DMS79 treated with DMSO at 0.1 percent for 48 hours (cell line): ENCODE measurements at regions not wholly inside any gene's neighbourhood (a gene's known extent, or its start where the extent isn't known, plus 50 kb on each side); places are given as distances from the start of the nearest gene placed in this dataset.
"Not testable (repeated sequence)": the region's sequence is repeated elsewhere in the genome, so short reads cannot be mapped to it uniquely, and the experiment has no call there.

Experiments used
- DNase-seq: peaks from one replicate; lab custom pipeline; 2025; lab: John Stamatoyannopoulos, UW

DNA sequence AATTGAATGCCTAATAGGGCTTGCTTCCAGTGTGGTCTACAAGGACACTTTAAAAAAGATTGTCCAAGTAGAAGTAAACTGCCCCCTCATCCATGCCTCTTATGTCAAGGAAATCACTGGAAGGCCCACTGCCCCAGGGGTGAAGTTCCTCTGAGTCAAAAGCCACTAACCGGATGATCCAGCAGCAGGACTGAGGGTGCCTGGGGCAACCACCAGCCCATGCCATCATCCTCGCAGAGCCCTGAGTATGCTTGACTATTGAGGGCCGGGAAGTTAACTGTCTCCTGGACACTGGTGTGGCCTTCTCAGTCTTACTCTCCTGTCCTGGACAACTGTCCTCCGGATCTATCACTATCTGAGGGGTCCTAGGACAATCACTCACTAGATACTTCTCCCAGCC lies 411.5 kb downstream of the TENT5A start:
- no peak for DNase-seq

DNA sequence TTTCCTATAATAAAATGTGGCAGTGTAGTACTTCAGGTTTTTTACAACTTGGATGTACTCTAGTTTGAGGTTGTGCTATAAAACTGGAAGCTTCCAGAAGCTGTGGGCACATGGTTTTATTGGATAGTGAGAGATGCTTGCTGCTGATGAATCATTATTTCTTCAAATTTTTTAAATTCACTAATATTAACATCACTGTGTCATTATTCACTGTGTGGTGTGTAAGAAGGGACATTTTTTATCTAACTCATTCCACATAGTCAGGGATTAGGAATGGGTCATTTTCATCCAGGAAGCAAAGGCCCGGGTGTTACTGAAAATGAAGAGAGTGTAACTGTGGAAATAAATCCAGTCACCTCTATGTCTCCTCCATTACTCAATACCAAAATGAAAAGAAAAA lies 421.0 kb downstream of the TENT5A start:
- DNase-seq = no peak

GRCh38 chr6:81328700-81329099 lies 423.8 kb downstream of the TENT5A start:
- no peak for DNase-seq

DNA sequence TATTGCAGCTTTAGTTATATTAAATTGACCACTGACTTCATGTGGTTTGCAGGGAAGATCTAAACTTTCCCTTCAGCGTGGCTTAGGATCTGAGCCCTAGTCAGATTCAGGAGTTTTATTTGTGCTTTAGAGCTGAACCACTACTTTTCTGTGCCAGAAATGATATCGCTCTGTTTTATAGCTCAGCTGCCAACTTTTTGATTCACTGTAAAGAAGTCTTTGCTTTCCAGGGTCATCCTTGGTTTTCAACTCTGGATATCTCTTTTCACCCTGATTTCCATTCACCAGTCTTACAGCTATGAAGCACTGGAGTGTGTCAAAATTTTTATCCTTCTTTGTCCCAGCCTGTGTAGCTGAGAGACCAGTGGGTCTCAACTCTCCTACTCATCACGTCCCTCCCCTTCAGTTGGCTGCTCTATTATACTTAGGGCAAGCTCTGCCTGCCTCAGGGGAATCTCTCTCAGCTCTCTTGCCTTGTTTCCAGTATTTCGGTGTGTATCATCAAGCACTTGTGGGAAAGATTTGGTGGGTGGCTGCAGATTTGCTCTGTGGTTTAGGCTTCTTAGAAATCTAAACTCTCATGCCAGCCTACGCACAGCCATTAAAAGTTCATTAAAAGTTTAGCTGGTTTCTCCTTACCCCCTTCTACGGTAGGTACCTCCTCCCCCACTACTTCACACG lies 425.5 kb downstream of the TENT5A start:
- DNase-seq = no peak

DNA sequence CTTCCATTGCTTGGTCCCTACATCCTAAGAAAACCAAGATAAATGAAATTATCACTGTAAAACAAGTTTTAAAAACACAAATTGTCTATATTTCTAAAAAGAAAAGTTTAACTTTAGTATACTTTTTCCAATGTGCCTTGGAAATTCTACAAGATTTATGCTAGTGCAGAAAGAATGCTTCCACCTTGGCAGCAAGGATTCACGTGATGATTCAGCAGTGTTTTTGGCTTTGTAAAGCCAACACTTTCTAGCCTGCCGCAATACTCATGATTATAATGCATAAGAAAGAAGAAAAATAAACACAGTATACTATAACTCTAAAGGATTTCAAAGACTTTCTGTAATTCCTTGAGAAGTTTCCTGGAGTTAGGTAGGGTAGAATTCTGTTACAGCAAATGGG lies 442.7 kb downstream of the TENT5A start:
- DNase-seq = no peak

DNA sequence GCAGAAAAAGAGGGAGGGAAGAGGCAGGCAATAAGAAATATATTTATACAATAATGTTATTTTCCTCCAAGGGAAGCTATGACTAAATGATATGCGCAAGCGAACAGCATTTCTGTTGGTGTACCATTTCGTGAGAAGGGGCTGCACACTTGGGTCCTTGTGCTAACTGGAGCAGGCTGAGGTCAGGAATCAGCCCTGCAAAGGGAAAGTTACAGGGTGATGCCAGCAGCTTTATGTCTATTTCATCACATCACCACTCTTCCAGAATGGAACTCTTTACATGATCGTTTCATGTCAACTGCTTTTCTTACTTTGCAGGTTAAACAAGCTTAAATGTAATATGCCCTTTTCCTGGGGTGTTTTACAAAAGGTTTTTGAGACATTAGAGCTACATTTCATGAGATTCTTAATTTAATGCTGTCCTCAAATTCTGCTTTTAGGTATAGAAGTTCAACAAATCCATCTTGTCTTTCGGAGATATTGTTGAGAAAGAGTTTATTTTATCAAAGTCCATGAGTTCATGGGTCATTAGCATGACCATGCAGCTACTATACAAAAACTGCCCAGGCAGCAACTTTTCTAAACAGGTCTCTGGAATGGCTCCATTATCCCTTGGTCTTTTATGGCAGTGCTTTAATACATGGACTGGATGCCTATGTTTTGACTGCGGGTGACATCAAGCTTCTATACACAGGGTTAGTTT lies 443.8 kb downstream of the TENT5A start:
- no peak for DNase-seq

- no peak for DNase-seq
Observed at GRCh38 chr6:81307651-81308214, 444.7 kb downstream of the TENT5A start.

DNA sequence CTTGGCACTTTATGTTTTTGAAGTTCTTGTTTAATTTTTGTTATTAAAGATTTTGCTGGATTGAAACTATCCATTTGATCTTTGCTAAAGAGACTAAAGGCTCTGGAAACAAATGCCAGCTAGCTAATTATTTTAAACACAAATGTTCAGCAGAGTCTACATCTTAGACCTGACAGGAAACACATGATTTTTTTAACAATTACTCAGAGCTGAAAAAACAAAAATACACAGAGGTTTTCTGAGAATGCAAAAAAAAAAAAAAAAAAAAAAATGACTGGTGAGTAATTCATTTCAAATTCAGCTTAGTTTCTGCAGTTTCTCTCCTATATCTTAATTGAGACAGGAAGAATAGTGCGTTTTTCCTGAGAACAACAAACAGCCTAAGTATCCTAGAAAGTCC lies 448.0 kb downstream of the TENT5A start:
- no peak for DNase-seq

- DNase-seq = no peak
Observed at GRCh38 chr6:81300961-81301360, 451.5 kb downstream of the TENT5A start.

GRCh38 chr6:81298751-81299150 lies 453.7 kb downstream of the TENT5A start:
- DNase-seq = no peak

GRCh38 chr6:81295310-81295709 lies 457.2 kb downstream of the TENT5A start:
- no peak for DNase-seq

GRCh38 chr6:81293896-81294295 lies 458.6 kb downstream of the TENT5A start:
- no peak for DNase-seq

DNA sequence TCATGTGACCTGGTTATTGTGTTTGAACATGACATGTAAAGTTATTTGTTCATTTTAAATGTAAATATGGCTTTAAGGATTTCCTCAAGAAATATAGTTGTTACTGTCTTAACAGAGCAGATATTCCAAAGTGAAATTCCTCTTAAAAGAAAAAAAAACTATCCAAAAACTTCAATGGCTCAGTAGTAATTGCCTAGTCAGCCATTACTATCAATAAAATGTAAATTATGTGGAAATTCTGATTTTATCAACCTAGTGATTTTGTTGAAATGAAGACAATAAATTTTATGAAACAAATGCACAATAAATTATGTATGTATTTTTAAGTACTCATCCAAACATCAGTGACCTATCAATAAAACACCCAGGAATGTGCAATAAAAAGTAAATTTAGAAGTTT lies 463.3 kb downstream of the TENT5A start:
- no peak for DNase-seq

DNA sequence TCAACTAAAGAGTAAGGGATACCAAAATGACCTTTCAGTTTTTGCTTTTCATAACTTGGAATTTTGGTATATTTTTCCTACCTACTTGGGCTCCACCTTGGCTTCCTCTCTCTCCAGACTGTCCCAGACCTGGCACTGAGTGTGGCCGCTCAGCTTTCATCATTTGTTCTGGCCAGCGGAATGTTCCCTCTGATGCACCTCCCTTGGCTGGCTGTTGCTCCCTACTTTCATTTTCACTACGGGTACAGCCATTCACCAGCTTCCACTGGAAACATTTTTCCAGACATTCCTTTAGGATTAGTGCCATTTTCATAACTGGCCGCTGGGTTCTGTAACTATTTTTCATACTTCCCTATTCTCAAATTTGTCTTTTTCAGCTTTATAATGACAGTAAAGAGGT lies 487.4 kb downstream of the TENT5A start:
- DNase-seq = no peak

- no peak for DNase-seq
Observed at GRCh38 chr6:81263531-81264168, 488.8 kb downstream of the TENT5A start.

- DNase-seq = no peak
Observed at GRCh38 chr6:81262656-81263055, 489.8 kb downstream of the TENT5A start.

- DNase-seq = not testable (repeated sequence)
Observed at GRCh38 chr6:81256223-81256622, 496.3 kb downstream of the TENT5A start.

- DNase-seq = no peak
Observed at GRCh38 chr6:81253821-81254220, 498.7 kb downstream of the TENT5A start.

GRCh38 chr6:81252231-81252630 lies 500.2 kb downstream of the TENT5A start:
- no peak for DNase-seq

GRCh38 chr6:81246200-81246599 lies 506.3 kb downstream of the TENT5A start:
- no peak for DNase-seq

- DNase-seq = no peak
Observed at GRCh38 chr6:81242624-81243023, 509.9 kb downstream of the TENT5A start.

GRCh38 chr6:81241126-81242041 lies 511.1 kb downstream of the TENT5A start:
- DNase-seq = no peak
